CD4-positive, alpha-beta T cell (primary cell): ENCODE measurements at regions not wholly inside any gene's neighbourhood (a gene's known extent, or its start where the extent isn't known, plus 50 kb on each side); places are given as distances from the start of the nearest gene placed in this dataset.
"Not testable (repeated sequence)": the region's sequence is repeated elsewhere in the genome, so short reads cannot be mapped to it uniquely, and the experiment has no call there.

Experiments used
- ATAC-seq: fragments of 200-7000 bp; cut with Tn5 transposase; one replicate; pipeline ENCODE4 v1.10.0; 2022; ENCODE audit warnings: mild to moderate bottlenecking; ENCODE audit not compliant: poor library complexity
- CTCF ChIA-PET: fragments of 350-600 bp; sonication (Branson Sonifier 250); formaldehyde crosslinking; loops from one replicate; lab custom pipeline; 2021; ENCODE audit warnings: antibody characterized with exemption, inconsistent platforms; lab: Charles Lee
- POLR2A ChIA-PET: fragments of 350-600 bp; sonication (Branson Sonifier 250); formaldehyde crosslinking; loops from one replicate; lab custom pipeline; 2021; ENCODE audit warnings: antibody characterized with exemption, inconsistent platforms; lab: Charles Lee
- DNase-seq, 14 experiments: peaks; one replicate each; pipeline ENCODE4 v3.0.0-alpha.2; 2013 to 2020; ENCODE audit warnings: mixed read lengths in 2 of 14
- H3K27ac ChIP-seq, 2 donors: one replicate each; pipeline versions ENCODE4 v1.5.1 to v1.7.0; 2013; ENCODE audit warnings: low read length in 2 of 2, low read depth in 1 of 2, mild to moderate bottlenecking in 1 of 2
- H3K27me3 ChIP-seq, 2 experiments: 1 replicate in 1 of 2; 2 replicates in 1 of 2; pipeline versions ENCODE4 v1.6.1 to v1.7.0; 2013; ENCODE audit warnings: low read length in 2 of 2, control low read depth in 1 of 2, mild to moderate bottlenecking in 1 of 2, moderate library complexity in 1 of 2; ENCODE audit not compliant: insufficient read depth in 2 of 2, control insufficient read depth in 1 of 2
- H3K36me3 ChIP-seq: one replicate; pipeline ENCODE4 v1.6.1; 2013; ENCODE audit warnings: low read length, control low read depth; ENCODE audit not compliant: insufficient read depth
- H3K4me1 ChIP-seq: one replicate; pipeline ENCODE4 v1.6.1; 2013; ENCODE audit warnings: low read length, control low read depth; ENCODE audit not compliant: insufficient read depth
- H3K4me3 ChIP-seq: one replicate; pipeline ENCODE4 v1.5.1; 2013; ENCODE audit warnings: mild to moderate bottlenecking, low read length, moderate library complexity
- H3K9me3 ChIP-seq, 2 experiments: 1 replicate in 1 of 2; 2 replicates in 1 of 2; pipeline versions ENCODE4 v1.6.1 to v1.7.0; 2013; ENCODE audit warnings: low read length in 2 of 2, mild to moderate bottlenecking in 2 of 2, control low read depth in 1 of 2, moderate library complexity in 1 of 2; ENCODE audit not compliant: control insufficient read depth in 1 of 2, insufficient read depth in 1 of 2
- H3K27ac Mint-ChIP-seq: one replicate; pipeline ENCODE4 v1.8.0; 2020; ENCODE audit warnings: mixed read lengths
- H3K27me3 Mint-ChIP-seq: one replicate; pipeline ENCODE4 v1.8.0; 2021; ENCODE audit warnings: mixed read lengths
- H3K36me3 Mint-ChIP-seq: one replicate; pipeline ENCODE4 v1.8.0; 2021; ENCODE audit warnings: low read depth, mixed read lengths
- H3K4me1 Mint-ChIP-seq: one replicate; pipeline ENCODE4 v1.8.0; 2021; ENCODE audit warnings: low read depth, mixed read lengths
- H3K4me3 Mint-ChIP-seq: one replicate; pipeline ENCODE4 v1.8.0; 2020; ENCODE audit warnings: mild to moderate bottlenecking, mixed read lengths
- H3K9me3 Mint-ChIP-seq: one replicate; pipeline ENCODE4 v1.8.0; 2020; ENCODE audit warnings: mixed read lengths
- intact Hi-C, 2 experiments: fragments of 100-400 bp; cut with DNase I in 1 of 2; cut with micrococcal nuclease in 1 of 2; formaldehyde crosslinking; loops; one replicate each; pipeline versions ENCODE4 v1.15.1 to v1.9.0; 2023 to 2025; cut with DNase I, micrococcal nuclease

GRCh38 chr6:57708061-57708460, 390.6 kb downstream of the PRIM2 start:
- intact Hi-C loops, H3K27me3 Mint-ChIP-seq, H3K9me3 Mint-ChIP-seq, H3K4me1 ChIP-seq, H3K36me3 Mint-ChIP-seq, H3K9me3 ChIP-seq, POLR2A ChIA-PET, H3K36me3 ChIP-seq, CTCF ChIA-PET, H3K27ac Mint-ChIP-seq, H3K4me1 Mint-ChIP-seq, H3K4me3 ChIP-seq, H3K4me3 Mint-ChIP-seq, ATAC-seq, H3K27me3 ChIP-seq, DNase-seq, H3K27ac ChIP-seq: not testable (repeated sequence)

GRCh38 chr6:57722546-57722945, 405.1 kb downstream of the PRIM2 start:
- H3K27ac ChIP-seq, H3K9me3 ChIP-seq, POLR2A ChIA-PET, DNase-seq, H3K36me3 Mint-ChIP-seq, intact Hi-C loops, H3K4me3 Mint-ChIP-seq, H3K4me1 ChIP-seq, H3K9me3 Mint-ChIP-seq, CTCF ChIA-PET, H3K27ac Mint-ChIP-seq, H3K4me3 ChIP-seq, H3K36me3 ChIP-seq, H3K27me3 ChIP-seq, H3K4me1 Mint-ChIP-seq, H3K27me3 Mint-ChIP-seq, ATAC-seq: not testable (repeated sequence)

GRCh38 chr6:57723815-57724401, 406.5 kb downstream of the PRIM2 start:
- H3K9me3 Mint-ChIP-seq, intact Hi-C loops: not testable (repeated sequence)

GRCh38 chr6:57729407-57729806, 412.0 kb downstream of the PRIM2 start:
- CTCF ChIA-PET, POLR2A ChIA-PET, H3K4me3 Mint-ChIP-seq: not testable (repeated sequence)

More at GRCh38 chr6:57723815-57724401, 406.5 kb downstream of the PRIM2 start:
- POLR2A ChIA-PET, ATAC-seq, H3K9me3 ChIP-seq, H3K4me1 Mint-ChIP-seq, DNase-seq, H3K27ac Mint-ChIP-seq, H3K36me3 ChIP-seq, H3K27me3 Mint-ChIP-seq, H3K36me3 Mint-ChIP-seq, H3K27ac ChIP-seq, H3K27me3 ChIP-seq, H3K4me3 ChIP-seq, H3K4me1 ChIP-seq, H3K4me3 Mint-ChIP-seq, CTCF ChIA-PET: not testable (repeated sequence)

GRCh38 chr6:57730726-57731125, 413.3 kb downstream of the PRIM2 start:
- H3K27ac ChIP-seq, DNase-seq, H3K9me3 ChIP-seq, H3K4me3 ChIP-seq, H3K27ac Mint-ChIP-seq, H3K4me1 Mint-ChIP-seq, H3K4me1 ChIP-seq, H3K9me3 Mint-ChIP-seq, H3K36me3 ChIP-seq, ATAC-seq, intact Hi-C loops, H3K36me3 Mint-ChIP-seq, H3K27me3 ChIP-seq, H3K4me3 Mint-ChIP-seq, CTCF ChIA-PET, POLR2A ChIA-PET: not testable (repeated sequence)
- H3K27me3 Mint-ChIP-seq = peaks cover 15% of the 10 kb centered on the region

More at GRCh38 chr6:57729407-57729806, 412.0 kb downstream of the PRIM2 start:
- H3K27ac ChIP-seq, H3K9me3 ChIP-seq, H3K27me3 ChIP-seq, H3K4me3 ChIP-seq, H3K4me1 ChIP-seq, H3K36me3 ChIP-seq, intact Hi-C loops, H3K9me3 Mint-ChIP-seq, ATAC-seq, H3K27ac Mint-ChIP-seq, H3K36me3 Mint-ChIP-seq, DNase-seq, H3K4me1 Mint-ChIP-seq: not testable (repeated sequence)
- H3K27me3 Mint-ChIP-seq = peaks cover 12% of the 10 kb centered on the region

- H3K4me1 ChIP-seq, CTCF ChIA-PET, H3K36me3 Mint-ChIP-seq, ATAC-seq, H3K27me3 ChIP-seq, DNase-seq, H3K4me3 ChIP-seq, POLR2A ChIA-PET, H3K4me1 Mint-ChIP-seq, H3K27me3 Mint-ChIP-seq, H3K9me3 Mint-ChIP-seq, H3K36me3 ChIP-seq, H3K27ac Mint-ChIP-seq, H3K9me3 ChIP-seq, H3K4me3 Mint-ChIP-seq, H3K27ac ChIP-seq, intact Hi-C loops: not testable (repeated sequence)
These were observed 430.3 kb downstream of the PRIM2 start for GRCh38 chr6:57747716-57748115.

GRCh38 chr6:57759850-57760249, 442.4 kb downstream of the PRIM2 start:
- H3K27ac Mint-ChIP-seq, DNase-seq, H3K27ac ChIP-seq, H3K4me1 ChIP-seq, intact Hi-C loops, POLR2A ChIA-PET, H3K27me3 ChIP-seq, ATAC-seq, H3K4me1 Mint-ChIP-seq, H3K36me3 Mint-ChIP-seq, H3K4me3 ChIP-seq, H3K9me3 Mint-ChIP-seq, H3K27me3 Mint-ChIP-seq, H3K36me3 ChIP-seq, H3K4me3 Mint-ChIP-seq, H3K9me3 ChIP-seq, CTCF ChIA-PET: not testable (repeated sequence)
